ENCODE measurements at regions not wholly inside any gene's neighbourhood (a gene's known extent, or its start where the extent isn't known, plus 50 kb on each side); places are given as distances from the start of the nearest gene placed in this dataset.

DNA sequence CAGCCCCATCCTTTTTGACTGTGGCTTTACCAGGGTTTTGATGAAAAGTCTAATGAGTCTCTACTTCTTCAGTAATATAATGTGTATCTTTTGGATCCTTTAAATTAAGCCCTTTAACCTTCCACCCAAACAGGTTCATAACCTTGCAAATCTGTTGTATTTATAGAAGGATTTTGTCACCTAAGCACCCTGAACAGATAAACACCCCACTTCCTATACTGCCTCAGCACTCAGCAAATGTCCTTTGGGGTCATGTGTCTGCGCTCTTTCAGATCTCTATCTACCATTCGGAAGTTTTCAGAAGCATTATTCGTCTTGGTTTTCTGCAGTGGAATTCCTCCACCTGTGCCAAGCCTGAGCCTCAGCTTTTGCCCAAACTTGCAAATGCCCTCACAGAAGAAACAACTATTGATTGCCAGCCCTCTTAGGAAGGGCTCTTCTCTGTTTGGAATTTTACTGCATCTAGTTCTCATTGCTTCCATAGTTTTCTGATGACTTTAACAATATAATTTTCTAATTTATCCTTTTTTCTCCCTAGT, 214.8 kb upstream of the KCNJ16 start:
- TF ChIP-seq EZH2 (IDR thresholded peaks at IDR 0.05) (no peak), POLR2AphosphoS5 (IDR thresholded peaks at IDR 0.05; ENCODE audit: borderline replicate concordance, low read depth, low read length) (no peak)
